ENCODE measurements at regions not wholly inside any gene's neighbourhood (a gene's known extent, or its start where the extent isn't known, plus 50 kb on each side); places are given as distances from the start of the nearest gene placed in this dataset.
"Not testable (repeated sequence)": the region's sequence is repeated elsewhere in the genome, so short reads cannot be mapped to it uniquely, and the experiment has no call there.

DNA sequence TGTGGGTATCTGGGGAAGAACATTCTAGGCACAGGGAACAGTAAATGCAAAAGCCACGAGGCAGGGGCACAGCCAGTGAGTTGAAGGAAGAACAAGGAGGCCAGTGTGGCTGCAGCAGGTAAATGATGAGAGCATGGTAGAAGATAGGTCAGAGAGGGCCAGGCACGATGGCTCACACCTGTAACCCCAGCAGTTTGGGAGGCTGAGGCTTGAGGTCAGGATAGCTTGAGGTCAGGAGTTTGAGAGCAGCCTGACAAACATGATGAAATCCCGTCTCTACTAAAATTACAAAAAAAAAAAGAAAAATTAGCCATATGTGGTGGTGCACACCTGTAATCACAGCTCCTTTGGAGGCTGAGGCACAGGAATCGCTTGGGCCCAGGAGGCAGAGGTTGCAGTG, 86.7 kb upstream of the ESRRB start:
- TF ChIP-seq, protein P1, sequence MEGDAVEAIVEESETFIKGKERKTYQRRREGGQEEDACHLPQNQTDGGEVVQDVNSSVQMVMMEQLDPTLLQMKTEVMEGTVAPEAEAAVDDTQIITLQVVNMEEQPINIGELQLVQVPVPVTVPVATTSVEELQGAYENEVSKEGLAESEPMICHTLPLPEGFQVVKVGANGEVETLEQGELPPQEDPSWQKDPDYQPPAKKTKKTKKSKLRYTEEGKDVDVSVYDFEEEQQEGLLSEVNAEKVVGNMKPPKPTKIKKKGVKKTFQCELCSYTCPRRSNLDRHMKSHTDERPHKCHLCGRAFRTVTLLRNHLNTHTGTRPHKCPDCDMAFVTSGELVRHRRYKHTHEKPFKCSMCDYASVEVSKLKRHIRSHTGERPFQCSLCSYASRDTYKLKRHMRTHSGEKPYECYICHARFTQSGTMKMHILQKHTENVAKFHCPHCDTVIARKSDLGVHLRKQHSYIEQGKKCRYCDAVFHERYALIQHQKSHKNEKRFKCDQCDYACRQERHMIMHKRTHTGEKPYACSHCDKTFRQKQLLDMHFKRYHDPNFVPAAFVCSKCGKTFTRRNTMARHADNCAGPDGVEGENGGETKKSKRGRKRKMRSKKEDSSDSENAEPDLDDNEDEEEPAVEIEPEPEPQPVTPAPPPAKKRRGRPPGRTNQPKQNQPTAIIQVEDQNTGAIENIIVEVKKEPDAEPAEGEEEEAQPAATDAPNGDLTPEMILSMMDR (IDR thresholded peaks at IDR 0.05; ENCODE audit: insufficient read depth, low read depth, low read length, missing control alignments): no peak
- DNase-seq (ENCODE audit: low read depth): no peak
- H3K4me3 ChIP-seq (ENCODE audit: low read length): no peak overlapping the region

DNA sequence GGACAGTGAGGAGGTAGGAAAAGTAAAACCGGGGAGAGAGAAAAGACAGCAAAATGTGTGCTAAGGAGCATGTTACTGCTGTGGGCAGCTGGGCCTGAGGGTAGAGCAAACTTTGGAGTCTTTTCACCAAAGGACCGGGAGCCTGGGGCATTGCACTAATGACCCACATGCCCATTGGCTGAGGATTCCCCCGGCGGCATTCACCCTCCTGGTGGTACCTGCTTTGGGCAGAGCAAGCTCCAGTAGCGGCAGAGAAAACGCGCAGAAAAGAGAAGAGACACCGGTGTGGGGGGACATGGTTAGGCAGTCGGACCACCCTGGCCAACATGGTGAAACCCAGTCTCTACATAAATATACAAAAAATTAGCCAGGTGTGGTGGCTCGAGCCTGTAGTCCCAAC, 83.4 kb upstream of the ESRRB start:
- DNase-seq (ENCODE audit: low read depth): no peak
- TF ChIP-seq, protein P1 (IDR thresholded peaks at IDR 0.05; ENCODE audit: insufficient read depth, low read depth, low read length, missing control alignments): no peak
- H3K4me3 ChIP-seq (ENCODE audit: low read length): no peak overlapping the region

DNA sequence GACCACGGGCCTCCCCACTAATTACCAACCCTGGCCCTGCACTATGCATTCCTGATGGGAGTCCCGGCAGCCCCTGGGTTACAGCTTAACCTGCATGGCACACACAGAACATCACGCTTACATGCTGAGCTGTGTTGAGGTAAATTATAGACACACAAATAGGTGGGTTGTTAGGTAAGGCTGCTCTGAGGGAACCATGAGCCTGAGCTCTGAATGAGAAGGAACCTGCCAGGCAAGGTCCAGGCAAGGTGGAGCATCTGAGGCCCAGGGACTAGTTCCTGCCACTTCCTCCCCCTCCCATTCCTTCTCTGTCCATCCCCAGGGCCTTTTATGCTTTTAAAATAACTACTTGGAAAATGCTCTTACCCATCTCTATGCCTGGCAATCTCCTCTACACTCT, 82.7 kb upstream of the ESRRB start:
- H3K4me3 ChIP-seq (ENCODE audit: low read length): no peak overlapping the region
- TF ChIP-seq, protein P1 (IDR thresholded peaks at IDR 0.05; ENCODE audit: insufficient read depth, low read depth, low read length, missing control alignments): no peak
- no peak for DNase-seq (ENCODE audit: low read depth)

DNA sequence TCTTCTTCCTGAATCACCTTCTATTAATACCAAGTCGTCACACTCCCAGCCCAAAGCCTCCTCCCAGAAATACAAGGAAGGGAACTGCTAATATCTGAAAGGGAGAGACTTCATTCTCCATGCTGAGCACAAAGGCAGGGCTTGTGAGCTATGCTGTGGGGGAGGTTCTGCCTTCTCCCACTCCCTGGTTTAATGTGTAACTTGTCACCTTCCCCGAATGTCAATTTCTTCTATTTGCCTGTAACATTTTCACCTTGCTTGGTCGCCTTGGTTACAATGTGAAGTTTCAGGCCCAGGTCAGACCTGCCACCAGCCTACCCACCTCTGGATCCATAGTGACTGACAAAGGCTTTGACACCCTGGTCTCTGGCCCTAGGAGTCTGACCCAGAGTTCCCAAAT, 82.0 kb upstream of the ESRRB start:
- no peak overlapping the region for H3K4me3 ChIP-seq (ENCODE audit: low read length)
- DNase-seq (ENCODE audit: low read depth): no peak

DNA sequence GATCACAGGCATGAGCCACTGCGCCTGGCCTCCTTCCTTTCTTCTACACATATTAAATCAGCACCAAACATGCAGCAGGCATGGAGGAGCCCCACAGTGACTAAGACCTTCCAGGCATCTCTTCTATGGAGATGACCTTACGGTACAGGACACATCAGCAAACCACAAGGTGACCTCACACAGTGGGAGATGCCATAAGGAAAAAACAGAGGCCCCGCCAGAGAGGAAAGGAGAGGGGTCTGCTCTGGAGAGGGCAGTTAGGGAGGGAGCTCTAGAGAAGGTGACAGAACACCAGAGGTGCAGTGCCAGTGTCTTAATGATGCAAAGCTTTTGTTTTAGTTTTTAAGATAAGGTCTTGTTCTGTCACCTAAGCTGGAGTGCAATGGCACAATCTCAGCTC, 81.1 kb upstream of the ESRRB start:
- no peak for DNase-seq (ENCODE audit: low read depth)
- no peak overlapping the region for H3K4me3 ChIP-seq (ENCODE audit: low read length)
- TF ChIP-seq, protein P1 (IDR thresholded peaks at IDR 0.05; ENCODE audit: insufficient read depth, low read depth, low read length, missing control alignments): no peak

More for the DNA sequence above, 82.0 kb upstream of the ESRRB start:
- TF ChIP-seq, protein P1 (IDR thresholded peaks at IDR 0.05; ENCODE audit: insufficient read depth, low read depth, low read length, missing control alignments): no peak

DNA sequence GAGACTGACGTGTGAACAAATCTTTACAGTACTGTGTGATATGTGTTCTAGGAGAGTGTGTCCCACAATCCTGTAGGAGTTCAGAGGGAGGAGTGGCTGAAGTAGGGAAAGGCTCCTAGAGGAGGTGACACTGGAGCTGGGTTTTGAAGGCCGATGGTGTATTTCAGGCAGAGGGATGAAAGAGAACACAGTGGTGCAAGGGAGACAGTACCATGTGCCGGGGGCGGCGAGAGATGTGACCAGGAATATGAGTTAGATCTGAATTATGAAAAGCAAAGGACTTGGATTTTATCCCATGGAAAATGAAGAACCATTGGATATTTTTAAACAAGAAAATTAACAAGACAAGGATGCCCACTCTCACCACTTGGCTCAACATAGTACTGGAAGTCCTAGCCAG, 77.0 kb upstream of the ESRRB start:
- DNase-seq (ENCODE audit: low read depth): no peak
- TF ChIP-seq, protein P1 (IDR thresholded peaks at IDR 0.05; ENCODE audit: insufficient read depth, low read depth, low read length, missing control alignments): no peak
- no peak overlapping the region for H3K4me3 ChIP-seq (ENCODE audit: low read length)

DNA sequence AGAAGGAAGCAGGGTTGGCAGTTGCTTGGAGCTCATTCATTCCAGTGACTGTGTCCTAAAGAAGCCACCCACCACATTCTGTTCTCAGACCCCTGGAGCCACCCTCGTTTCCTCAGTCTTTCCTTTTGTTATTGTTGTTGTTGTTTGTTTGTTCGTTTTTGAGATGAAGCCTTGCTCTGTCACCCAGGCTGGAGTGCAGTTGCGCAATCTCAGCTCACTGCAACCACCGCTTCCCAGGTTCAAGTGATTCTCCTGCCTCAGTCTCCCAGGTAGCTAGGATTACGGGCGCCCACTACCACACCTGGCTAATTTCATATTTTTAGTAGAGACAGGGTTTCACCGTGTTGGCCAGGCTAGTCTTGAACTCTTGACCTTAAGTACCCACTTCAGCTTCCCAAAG, 72.7 kb upstream of the ESRRB start:
- H3K4me3 ChIP-seq (ENCODE audit: low read length); DNase-seq (ENCODE audit: low read depth): not testable (repeated sequence)
